ENCODE measurements at regions not wholly inside any gene's neighbourhood (a gene's known extent, or its start where the extent isn't known, plus 50 kb on each side); places are given as distances from the start of the nearest gene placed in this dataset.

DNA sequence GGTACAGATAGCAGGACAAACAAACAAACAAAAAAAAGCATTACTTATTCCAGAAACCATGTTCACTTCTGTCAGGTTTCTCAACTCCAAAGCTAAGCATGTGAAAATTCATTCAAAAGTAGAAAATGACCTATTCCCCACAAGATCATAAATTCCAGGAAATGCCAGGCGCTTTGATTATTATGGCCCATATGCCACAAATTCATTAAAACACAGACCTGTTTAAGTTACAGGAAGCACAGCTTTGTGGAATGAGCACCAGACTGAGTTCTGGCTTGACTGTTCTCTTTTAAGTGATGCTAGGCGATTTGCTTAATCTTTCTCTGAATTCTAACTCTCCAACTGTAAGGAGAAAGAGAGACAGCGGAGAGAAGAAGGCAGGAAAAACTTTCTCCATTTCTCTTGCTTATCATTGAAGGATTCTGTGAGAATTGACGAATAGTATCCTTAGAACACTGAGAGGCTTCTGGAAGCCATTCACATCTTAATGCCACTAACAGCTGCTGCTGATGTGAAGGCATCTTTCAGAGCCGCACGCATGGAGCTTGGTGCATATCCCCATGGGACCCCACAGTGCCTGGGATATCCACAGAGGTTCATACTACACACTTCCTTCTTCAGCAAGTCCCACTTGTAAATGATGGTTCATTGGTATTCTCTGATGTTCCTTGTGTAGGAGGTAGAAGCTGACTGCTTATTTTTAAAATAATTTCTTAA is 138.0 kb downstream of the ZNF674 start:
- TF ChIP-seq, protein P1, sequence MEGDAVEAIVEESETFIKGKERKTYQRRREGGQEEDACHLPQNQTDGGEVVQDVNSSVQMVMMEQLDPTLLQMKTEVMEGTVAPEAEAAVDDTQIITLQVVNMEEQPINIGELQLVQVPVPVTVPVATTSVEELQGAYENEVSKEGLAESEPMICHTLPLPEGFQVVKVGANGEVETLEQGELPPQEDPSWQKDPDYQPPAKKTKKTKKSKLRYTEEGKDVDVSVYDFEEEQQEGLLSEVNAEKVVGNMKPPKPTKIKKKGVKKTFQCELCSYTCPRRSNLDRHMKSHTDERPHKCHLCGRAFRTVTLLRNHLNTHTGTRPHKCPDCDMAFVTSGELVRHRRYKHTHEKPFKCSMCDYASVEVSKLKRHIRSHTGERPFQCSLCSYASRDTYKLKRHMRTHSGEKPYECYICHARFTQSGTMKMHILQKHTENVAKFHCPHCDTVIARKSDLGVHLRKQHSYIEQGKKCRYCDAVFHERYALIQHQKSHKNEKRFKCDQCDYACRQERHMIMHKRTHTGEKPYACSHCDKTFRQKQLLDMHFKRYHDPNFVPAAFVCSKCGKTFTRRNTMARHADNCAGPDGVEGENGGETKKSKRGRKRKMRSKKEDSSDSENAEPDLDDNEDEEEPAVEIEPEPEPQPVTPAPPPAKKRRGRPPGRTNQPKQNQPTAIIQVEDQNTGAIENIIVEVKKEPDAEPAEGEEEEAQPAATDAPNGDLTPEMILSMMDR (IDR thresholded peaks at IDR 0.05) = no peak

DNA sequence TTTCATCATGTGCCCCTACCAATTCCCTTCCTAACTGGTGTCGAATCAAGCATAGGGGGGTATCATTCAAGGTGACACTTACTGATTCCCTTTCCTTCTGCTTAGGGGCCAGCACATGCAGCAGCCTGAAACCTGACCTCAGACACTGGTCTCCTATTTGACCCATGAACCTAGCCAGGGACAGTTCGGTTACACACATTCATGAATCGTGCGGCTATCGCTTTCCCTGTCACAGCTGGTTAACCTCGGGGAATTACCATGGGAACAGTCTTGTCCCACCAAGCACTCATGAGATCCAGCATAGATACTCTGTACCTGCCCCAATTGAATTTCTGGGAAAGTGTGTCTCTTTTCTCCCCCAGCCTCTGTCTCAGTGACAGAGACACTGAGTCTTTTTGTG is 140.4 kb downstream of the ZNF674 start:
- TF ChIP-seq, protein P1 (IDR thresholded peaks at IDR 0.05) = no peak
- DNase-seq (ENCODE audit: low spot score) = no peak
- Histone ChIP-seq H3K4me3 (no peak overlapping the region), H3K27ac (no peak overlapping the region)

More for the DNA sequence above, 138.0 kb downstream of the ZNF674 start:
- Histone ChIP-seq H3K27ac (no peak overlapping the region), H3K4me3 (no peak overlapping the region)
- no peak for DNase-seq (ENCODE audit: low spot score)

DNA sequence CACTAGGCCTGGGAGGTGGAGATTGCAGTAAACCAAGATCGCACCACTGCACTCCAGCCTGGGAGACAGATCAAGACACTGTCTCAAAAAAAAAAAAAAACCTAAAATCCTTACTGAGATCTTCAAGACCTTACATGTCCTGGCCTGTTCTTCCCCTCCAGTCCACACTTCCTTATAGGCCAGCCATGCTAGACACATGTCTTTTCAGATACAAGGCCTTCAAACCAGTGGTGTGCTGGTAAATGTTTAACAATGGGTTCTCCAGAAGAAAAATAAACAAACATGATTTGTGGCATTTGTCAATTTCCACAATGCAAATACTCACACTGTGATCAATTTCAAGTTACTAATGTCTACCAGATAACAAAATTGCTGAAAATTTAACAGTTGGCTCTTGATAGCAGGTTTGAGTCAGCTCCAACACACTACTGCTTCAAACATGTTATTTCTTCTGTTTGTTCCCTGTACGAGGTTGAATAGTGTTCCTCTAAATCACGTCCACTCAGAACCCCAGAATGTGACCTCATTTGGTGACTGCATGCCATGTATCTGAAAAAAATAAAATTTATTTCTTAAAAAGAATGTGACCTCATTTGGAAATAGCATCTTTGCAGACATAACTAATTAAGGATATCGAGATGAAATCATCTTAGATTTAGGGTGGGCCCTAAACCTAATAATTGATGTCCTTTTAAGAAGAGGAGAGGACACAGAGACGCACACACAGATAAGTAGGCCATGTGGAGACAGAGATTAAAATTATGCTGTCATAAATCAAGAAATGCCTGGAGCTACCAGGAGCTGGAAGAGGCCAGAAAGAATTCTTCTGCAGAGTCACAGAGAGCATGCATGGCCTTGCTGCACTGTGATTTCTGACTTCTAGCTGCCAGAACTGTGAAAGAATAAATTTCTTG is 144.4 kb downstream of the ZNF674 start:
- H3K4me3 ChIP-seq = no peak overlapping the region
- H3K27ac ChIP-seq = no peak overlapping the region
- DNase-seq (ENCODE audit: low spot score) = no peak
- TF ChIP-seq, protein P1 (IDR thresholded peaks at IDR 0.05) = no peak

DNA sequence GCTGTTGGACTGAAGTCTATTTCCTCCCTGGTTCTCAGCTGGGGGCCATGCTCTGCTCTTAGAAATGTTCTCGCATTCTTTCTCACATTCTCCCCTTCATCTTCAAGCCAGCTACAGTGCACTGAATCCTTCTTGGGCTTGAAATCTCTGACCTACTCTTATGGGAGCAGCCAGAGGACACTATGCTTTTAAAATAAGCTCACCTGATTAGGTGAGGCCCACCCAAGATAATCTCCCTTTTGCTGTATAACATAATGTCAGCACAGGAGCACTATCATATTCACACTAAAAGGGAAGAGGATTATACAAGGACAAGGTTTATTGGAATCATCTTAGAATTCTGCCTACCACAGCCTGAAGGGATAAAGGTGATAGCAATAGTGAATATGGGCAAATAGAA is 146.3 kb downstream of the ZNF674 start:
- Histone ChIP-seq H3K27ac (no peak overlapping the region), H3K4me3 (no peak overlapping the region)
- TF ChIP-seq, protein P1 (IDR thresholded peaks at IDR 0.05) = no peak
- DNase-seq (ENCODE audit: low spot score) = no peak

DNA sequence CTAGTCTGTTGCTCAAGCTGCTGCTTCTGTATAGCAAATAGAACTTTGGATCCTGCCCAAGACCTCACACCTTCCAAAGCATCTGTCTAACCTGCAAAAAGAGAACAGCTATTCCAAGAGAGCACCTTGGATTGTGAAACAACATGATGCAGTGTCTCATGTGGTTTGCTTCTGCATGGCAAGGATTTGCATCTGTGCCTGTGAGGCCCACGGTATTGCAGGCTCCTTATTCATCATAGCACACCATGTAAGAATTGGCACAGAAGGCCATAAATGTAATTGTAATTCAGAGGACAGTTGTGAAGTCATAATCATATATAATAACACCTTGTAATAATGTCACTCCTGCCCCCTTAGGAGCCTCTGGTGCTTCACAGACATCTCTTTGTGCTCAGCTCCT is 147.1 kb downstream of the ZNF674 start:
- no peak overlapping the region for H3K4me3 ChIP-seq
- no peak overlapping the region for H3K27ac ChIP-seq
- no peak for DNase-seq (ENCODE audit: low spot score)
- TF ChIP-seq, protein P1 (IDR thresholded peaks at IDR 0.05) = no peak

DNA sequence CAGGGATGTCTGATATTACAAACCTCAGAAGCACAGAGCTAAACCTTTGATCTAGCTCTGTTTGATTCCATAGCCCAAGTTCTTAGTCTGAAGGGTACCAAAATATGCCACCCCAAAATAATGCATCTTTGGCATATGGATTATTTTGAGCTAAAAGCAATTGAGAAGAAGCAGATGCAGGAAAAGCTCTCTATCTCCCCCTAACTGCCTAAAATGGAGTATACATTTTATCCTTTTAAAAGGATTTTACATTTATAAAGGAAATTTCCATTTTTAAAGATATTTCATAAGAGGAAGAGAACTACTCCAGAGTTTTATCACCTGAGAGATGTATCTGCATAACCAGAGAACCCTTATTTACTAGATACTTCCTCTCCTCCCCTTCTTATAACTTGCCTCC is 158.7 kb downstream of the ZNF674 start:
- no peak overlapping the region for H3K4me3 ChIP-seq
- TF ChIP-seq, protein P1 (IDR thresholded peaks at IDR 0.05) = no peak
- no peak for DNase-seq (ENCODE audit: low spot score)
- H3K27ac ChIP-seq = no peak overlapping the region

Measured in coronary artery (tissue), 2 donors.